PFSK-1 (cell line): ENCODE measurements at regions not wholly inside any gene's neighbourhood (a gene's known extent, or its start where the extent isn't known, plus 50 kb on each side); places are given as distances from the start of the nearest gene placed in this dataset.

Experiments
- FOXP2 ChIP-seq: optimal IDR thresholded peaks from 2 replicates; pipeline ENCODE3; 2011; ENCODE audit warnings: borderline replicate concordance, control low read depth, inconsistent platforms; ENCODE audit not compliant: insufficient read depth; ENCODE audit errors: extremely low read length, extremely low read depth
- POLR2AphosphoS5 ChIP-seq: IDR thresholded peaks from 2 replicates; pipeline ENCODE4 v1.6.1; 2012; ENCODE audit warnings: low read depth, mild to moderate bottlenecking, control low read depth, low read length, moderate library complexity
- SIN3A ChIP-seq: IDR thresholded peaks from 2 replicates; pipeline ENCODE4 v1.6.1; 2012; ENCODE audit warnings: mild to moderate bottlenecking, low read length, moderate library complexity, borderline replicate concordance; ENCODE audit not compliant: insufficient read depth
- TAF1 ChIP-seq: IDR thresholded peaks from 2 replicates; pipeline ENCODE4 v1.6.1; 2012; ENCODE audit warnings: low read length, control low read depth, borderline replicate concordance; ENCODE audit not compliant: insufficient read depth
- TF ChIP-seq, protein P1 (sequence below), 2 experiments: IDR thresholded peaks; 2 replicates each; pipeline versions ENCODE4 v1.6.1 to v1.8.0; 2011 to 2012; ENCODE audit warnings: low read depth in 2 of 2, low read length in 2 of 2, control low read depth in 1 of 2, inconsistent platforms in 1 of 2, mild to moderate bottlenecking in 1 of 2, moderate library complexity in 1 of 2; ENCODE audit not compliant: insufficient read depth in 1 of 2

DNA sequence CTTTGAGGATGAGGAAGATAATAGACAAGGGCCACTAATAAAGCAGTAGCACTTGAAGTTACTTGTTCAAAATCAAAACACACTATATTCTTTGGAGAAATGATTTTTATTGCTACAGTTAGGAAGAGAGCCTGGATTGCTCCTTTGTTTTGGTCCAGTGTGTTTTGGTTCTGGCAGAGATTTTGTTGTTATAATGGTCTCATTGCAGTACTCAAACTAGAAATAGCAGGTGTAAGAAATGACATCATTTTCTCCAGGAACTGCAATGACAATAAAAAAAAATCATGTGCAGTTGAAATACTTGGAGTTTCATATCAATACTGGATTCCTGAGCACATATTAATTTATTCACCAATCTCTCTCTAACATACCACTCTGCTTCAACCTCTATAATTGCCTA is 490.3 kb downstream of the CCDC85A start:
- no peak for TF ChIP-seq FOXP2
- TF ChIP-seq TAF1: no peak
- TF ChIP-seq, protein P1, sequence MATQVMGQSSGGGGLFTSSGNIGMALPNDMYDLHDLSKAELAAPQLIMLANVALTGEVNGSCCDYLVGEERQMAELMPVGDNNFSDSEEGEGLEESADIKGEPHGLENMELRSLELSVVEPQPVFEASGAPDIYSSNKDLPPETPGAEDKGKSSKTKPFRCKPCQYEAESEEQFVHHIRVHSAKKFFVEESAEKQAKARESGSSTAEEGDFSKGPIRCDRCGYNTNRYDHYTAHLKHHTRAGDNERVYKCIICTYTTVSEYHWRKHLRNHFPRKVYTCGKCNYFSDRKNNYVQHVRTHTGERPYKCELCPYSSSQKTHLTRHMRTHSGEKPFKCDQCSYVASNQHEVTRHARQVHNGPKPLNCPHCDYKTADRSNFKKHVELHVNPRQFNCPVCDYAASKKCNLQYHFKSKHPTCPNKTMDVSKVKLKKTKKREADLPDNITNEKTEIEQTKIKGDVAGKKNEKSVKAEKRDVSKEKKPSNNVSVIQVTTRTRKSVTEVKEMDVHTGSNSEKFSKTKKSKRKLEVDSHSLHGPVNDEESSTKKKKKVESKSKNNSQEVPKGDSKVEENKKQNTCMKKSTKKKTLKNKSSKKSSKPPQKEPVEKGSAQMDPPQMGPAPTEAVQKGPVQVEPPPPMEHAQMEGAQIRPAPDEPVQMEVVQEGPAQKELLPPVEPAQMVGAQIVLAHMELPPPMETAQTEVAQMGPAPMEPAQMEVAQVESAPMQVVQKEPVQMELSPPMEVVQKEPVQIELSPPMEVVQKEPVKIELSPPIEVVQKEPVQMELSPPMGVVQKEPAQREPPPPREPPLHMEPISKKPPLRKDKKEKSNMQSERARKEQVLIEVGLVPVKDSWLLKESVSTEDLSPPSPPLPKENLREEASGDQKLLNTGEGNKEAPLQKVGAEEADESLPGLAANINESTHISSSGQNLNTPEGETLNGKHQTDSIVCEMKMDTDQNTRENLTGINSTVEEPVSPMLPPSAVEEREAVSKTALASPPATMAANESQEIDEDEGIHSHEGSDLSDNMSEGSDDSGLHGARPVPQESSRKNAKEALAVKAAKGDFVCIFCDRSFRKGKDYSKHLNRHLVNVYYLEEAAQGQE (IDR thresholded peaks at IDR 0.05; ENCODE audit: insufficient read depth in 1 of 2, low read depth in 2 of 2, low read length in 2 of 2): no peak
- no peak for TF ChIP-seq SIN3A
- no peak for TF ChIP-seq POLR2AphosphoS5

DNA sequence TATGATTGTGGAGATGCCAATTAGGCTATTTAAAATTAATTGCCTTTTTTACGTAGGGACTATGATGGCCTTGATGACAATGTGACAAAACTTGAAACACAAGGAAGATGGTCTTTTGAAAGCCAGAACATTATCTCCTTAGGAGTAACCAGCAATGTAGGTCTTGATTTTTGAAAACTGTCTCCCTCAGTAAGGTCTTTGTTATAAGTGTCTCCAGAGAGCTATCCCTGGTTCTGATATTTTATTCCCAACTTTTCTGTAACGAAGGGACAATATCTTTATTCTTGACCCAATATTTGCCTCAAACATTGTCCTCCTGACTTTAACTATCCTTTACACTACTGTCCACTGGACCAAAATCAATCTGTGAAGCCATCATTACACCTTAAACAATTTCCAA is 493.2 kb downstream of the CCDC85A start:
- TF ChIP-seq, protein P1 (IDR thresholded peaks at IDR 0.05; ENCODE audit: insufficient read depth in 1 of 2, low read depth in 2 of 2, low read length in 2 of 2): peak; percentile 43 to 51; a peak in 2 of 4 replicates
- TF ChIP-seq SIN3A (no peak), FOXP2 (no peak)

DNA sequence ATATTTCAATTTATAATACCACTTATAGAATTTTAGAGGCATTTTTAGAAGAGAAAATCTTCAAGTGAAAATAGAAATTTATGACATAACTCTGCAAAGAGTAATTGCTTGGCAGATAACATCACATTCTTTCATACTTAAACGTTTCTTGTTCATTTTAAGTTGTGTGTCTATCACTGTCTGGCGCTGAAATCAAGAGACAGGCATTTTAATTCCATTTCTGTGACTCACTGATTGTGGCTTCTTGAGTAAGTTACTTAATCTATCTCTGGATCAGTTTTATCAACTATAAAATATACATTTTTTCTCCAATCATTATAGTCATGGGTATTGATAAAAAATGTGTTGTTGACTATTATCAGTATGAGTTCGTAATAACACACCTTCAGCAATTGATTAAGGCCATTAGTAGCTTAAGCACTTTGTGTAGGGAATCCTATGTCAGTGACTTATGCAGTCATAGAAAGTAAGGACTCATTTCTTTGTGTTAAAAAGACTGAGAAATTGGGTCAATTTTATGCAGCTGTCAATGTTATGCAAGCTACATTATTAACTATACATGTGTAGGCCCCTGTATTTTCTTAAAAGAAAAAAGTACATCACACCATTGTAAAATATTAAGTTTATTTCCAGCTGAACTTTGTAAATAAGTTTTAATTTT is 497.3 kb downstream of the CCDC85A start:
- TF ChIP-seq, protein P1 (IDR thresholded peaks at IDR 0.05; ENCODE audit: insufficient read depth in 1 of 2, low read depth in 2 of 2, low read length in 2 of 2): no peak
- TF ChIP-seq FOXP2 (no peak), TAF1 (no peak), SIN3A (no peak), POLR2AphosphoS5 (no peak)

DNA sequence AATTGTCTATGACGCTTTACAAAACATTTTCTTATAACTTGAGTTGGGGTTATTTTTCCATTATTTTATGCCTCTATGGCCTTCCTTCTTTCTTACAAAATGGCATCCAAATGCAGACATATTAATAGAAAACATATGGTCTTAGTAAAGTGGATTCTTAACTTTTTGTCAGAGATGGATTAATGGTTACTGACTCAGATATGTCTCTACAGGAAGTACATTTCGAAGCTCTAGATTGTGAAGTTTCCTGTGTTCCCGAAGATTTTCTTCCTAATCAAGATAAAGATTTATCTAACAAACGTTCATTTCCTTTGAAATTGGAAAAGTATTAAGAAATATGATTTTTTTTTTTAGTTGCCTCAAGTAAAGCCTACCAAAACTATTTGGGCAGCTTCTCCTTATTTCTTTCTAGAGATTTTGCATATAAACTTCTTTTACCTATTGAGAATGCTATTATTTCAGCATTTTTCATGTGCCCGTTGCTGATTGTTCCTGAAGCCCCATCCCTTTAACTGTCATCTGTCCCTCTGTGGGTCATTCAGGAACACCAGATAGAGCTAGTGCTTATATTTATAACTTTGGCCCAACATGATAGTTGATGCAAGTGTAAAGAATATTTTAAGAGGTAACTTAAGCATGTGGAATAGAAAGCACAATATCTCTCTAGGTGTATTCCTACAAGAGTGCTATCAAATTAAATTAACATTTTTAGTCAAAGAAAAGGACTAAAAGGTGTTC is 498.0 kb downstream of the CCDC85A start:
- no peak for TF ChIP-seq SIN3A
- TF ChIP-seq POLR2AphosphoS5: no peak
- TF ChIP-seq, protein P1 (IDR thresholded peaks at IDR 0.05; ENCODE audit: insufficient read depth in 1 of 2, low read depth in 2 of 2, low read length in 2 of 2): no peak
- TF ChIP-seq FOXP2: no peak
- no peak for TF ChIP-seq TAF1
